ENCODE measurements at regions not wholly inside any gene's neighbourhood (a gene's known extent, or its start where the extent isn't known, plus 50 kb on each side); places are given as distances from the start of the nearest gene placed in this dataset.

DNA sequence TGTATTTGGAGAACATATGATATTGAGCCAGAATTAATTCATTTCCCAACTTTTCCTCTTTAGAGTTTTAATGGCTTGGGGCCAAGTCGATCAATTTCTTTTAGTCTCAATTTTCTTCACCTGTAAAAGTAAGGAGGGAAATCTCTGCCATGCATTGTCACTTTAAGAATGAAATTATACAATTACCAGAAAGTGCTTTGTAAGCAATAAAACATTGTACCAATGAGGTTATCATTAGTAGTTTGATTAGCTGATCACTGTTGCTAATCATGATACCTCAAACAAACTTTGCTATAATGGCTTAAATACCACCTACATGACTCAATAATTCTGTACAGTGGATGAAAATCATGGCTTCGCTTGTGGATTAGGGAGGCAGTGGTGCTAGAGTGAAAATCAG lies 1525.8 kb upstream of the GOT2 start:
- H3K4me3 ChIP-seq (replicated peaks in 1 of 3) = no peak overlapping the region
- TF ChIP-seq, protein P1, sequence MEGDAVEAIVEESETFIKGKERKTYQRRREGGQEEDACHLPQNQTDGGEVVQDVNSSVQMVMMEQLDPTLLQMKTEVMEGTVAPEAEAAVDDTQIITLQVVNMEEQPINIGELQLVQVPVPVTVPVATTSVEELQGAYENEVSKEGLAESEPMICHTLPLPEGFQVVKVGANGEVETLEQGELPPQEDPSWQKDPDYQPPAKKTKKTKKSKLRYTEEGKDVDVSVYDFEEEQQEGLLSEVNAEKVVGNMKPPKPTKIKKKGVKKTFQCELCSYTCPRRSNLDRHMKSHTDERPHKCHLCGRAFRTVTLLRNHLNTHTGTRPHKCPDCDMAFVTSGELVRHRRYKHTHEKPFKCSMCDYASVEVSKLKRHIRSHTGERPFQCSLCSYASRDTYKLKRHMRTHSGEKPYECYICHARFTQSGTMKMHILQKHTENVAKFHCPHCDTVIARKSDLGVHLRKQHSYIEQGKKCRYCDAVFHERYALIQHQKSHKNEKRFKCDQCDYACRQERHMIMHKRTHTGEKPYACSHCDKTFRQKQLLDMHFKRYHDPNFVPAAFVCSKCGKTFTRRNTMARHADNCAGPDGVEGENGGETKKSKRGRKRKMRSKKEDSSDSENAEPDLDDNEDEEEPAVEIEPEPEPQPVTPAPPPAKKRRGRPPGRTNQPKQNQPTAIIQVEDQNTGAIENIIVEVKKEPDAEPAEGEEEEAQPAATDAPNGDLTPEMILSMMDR (IDR thresholded peaks at IDR 0.05) = no peak
- TF ChIP-seq POLR2A (IDR thresholded peaks at IDR 0.05) = no peak
- intact Hi-C loops (cut with DNase I) = no loop called here
- no peak for DNase-seq
- no peaks in the 10 kb centered on the region for H3K27me3 ChIP-seq
- H3K36me3 ChIP-seq = no peaks in the 10 kb centered on the region
- no peaks in the 10 kb centered on the region for H3K9me3 ChIP-seq
- H3K27ac ChIP-seq = no peak overlapping the region
- H3K4me1 ChIP-seq = no peaks in the 10 kb centered on the region
- 92 to 93% methylated on average over 2 of the region's 2 CpGs for WGBS, 2 donors

DNA sequence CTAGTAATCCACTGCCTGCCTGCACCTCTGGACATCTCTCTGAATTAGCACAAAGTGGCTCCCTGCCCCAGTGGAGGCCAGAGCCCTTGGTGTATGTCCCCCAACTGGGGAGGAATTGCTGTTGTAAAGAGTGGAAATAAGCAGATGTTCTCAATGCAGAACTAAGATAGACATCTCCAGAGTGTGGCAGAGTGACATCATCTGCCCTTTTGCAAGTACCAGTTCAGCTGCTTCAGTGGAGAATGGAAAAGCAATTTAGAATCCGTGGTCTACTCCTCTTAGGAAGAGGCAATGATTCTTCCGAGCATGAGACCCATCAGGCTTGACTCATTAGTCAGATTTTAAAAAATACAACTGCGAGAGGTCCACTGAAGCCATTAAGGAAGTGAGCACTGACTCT lies 1512.0 kb upstream of the GOT2 start:
- WGBS, 2 donors = 84 to 86% methylated on average over 3 of the region's 3 CpGs
- H3K27ac ChIP-seq = no peak overlapping the region
- intact Hi-C loops (cut with DNase I) = no loop called here
- H3K27me3 ChIP-seq = no peaks in the 10 kb centered on the region
- TF ChIP-seq, protein P1 (IDR thresholded peaks at IDR 0.05) = no peak
- no peak for TF ChIP-seq POLR2A (IDR thresholded peaks at IDR 0.05)
- H3K9me3 ChIP-seq = no peaks in the 10 kb centered on the region
- no peak for DNase-seq
- H3K36me3 ChIP-seq = no peaks in the 10 kb centered on the region
- H3K4me1 ChIP-seq = no peaks in the 10 kb centered on the region
- H3K4me3 ChIP-seq (replicated peaks in 1 of 3) = no peak overlapping the region

DNA sequence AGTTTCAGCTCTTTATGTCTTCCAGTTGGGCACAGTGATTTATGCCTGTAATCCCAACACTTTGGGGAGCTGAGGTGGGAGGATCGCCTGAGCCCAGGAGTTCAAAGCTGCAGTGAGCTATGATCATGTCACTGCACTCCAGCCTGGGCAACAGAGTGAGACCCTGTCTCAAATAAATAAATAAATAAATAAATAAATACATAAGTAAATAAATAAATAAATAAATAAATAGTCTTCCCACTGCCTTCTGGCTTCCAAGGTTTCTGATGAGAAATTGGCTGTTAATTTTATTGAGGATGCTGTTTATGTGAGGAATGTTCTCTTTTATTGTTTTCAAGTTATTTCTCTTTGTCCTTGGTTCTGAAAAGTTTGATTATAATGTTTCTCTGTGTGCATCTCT lies 1507.6 kb upstream of the GOT2 start:
- intact Hi-C loops (cut with DNase I) = no loop called here
- Histone ChIP-seq H3K36me3 (no peaks in the 10 kb centered on the region), H3K4me1 (no peaks in the 10 kb centered on the region), H3K9me3 (no peaks in the 10 kb centered on the region), H3K4me3 (replicated peaks in 1 of 3) (no peak overlapping the region), H3K27me3 (no peaks in the 10 kb centered on the region), H3K27ac (no peak overlapping the region)
- 88 to 95% methylated on average over 1 of the region's 1 CpG for WGBS, 2 donors
- DNase-seq = no peak
- TF ChIP-seq POLR2A (IDR thresholded peaks at IDR 0.05) = no peak
- TF ChIP-seq, protein P1 (IDR thresholded peaks at IDR 0.05) = no peak

DNA sequence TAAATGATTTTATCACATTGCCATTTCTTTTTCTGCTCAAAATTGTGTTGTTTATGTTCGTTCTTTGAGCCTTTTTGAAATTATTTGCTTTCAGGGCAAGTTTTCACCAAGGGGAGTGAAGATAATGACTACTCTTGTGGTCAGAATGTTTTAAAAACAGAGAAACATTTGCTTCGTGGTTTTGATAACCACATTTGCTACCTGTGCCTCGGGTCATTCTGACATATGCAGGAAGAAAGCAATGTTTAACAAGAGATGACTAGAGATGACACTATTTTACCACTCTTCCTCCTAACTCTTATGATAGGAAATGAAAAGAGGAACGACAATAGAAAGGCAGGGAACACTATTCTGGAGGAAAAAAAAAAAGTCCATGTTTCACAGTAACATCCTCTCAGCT lies 1496.5 kb upstream of the GOT2 start:
- TF ChIP-seq, protein P1 (IDR thresholded peaks at IDR 0.05) = no peak
- no peak for TF ChIP-seq POLR2A (IDR thresholded peaks at IDR 0.05)
- intact Hi-C loops (cut with DNase I) = no loop called here
- Histone ChIP-seq H3K36me3 (no peaks in the 10 kb centered on the region), H3K9me3 (no peaks in the 10 kb centered on the region), H3K4me3 (replicated peaks in 1 of 3) (no peak overlapping the region), H3K27me3 (no peaks in the 10 kb centered on the region), H3K4me1 (no peaks in the 10 kb centered on the region), H3K27ac (no peak overlapping the region)
- 50 to 59% methylated on average over 4 of the region's 4 CpGs for WGBS, 2 donors
- DNase-seq = no peak

DNA sequence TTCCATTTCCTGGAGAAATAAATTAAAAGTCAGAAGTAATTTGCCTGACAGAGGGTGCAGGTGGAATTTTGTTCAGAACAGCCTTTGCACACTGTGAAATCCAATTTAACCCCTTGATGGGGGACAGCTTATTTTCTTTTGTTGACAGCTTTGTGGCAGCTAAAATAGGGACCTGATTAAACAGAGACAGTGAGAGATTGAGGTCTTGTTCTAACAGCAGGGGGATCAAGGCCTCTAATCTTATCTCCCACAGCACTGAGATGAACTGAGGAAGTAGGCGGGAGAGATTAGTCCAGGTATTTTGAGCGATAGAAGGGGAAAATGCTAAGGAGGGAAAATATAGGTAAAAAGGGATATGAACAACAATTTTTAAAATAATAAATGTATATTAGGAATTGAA lies 1491.4 kb upstream of the GOT2 start:
- no peak overlapping the region for H3K27ac ChIP-seq
- no peaks in the 10 kb centered on the region for H3K36me3 ChIP-seq
- H3K4me1 ChIP-seq = no peaks in the 10 kb centered on the region
- 56 to 74% methylated on average over 2 of the region's 2 CpGs for WGBS, 2 donors
- TF ChIP-seq, protein P1 (IDR thresholded peaks at IDR 0.05) = no peak
- no peak for TF ChIP-seq POLR2A (IDR thresholded peaks at IDR 0.05)
- no peak overlapping the region for H3K4me3 ChIP-seq (replicated peaks in 1 of 3)
- no peaks in the 10 kb centered on the region for H3K27me3 ChIP-seq
- no peaks in the 10 kb centered on the region for H3K9me3 ChIP-seq
- DNase-seq = no peak
- intact Hi-C loops (cut with DNase I) = no loop called here
